Testis (tissue), 2 donors: ENCODE measurements at regions not wholly inside any gene's neighbourhood (a gene's known extent, or its start where the extent isn't known, plus 50 kb on each side); places are given as distances from the start of the nearest gene placed in this dataset.

ENCODE experiments used
- DNase-seq: peaks from one replicate; pipeline ENCODE4 v3.0.0-alpha.2; 2019
- H3K27ac ChIP-seq, 2 donors: fragments of 200-600 bp; sonication (generic); one replicate each; pipeline ENCODE4 v1.5.1; 2019
- H3K27me3 ChIP-seq: fragments of 200-600 bp; sonication (generic); one replicate; pipeline ENCODE4 v1.5.1; 2019
- H3K36me3 ChIP-seq: fragments of 200-600 bp; sonication (generic); one replicate; pipeline ENCODE4 v1.5.1; 2017; ENCODE audit warnings: low read depth; ENCODE audit errors: missing control alignments
- H3K4me1 ChIP-seq: fragments of 200-600 bp; sonication (generic); one replicate; pipeline ENCODE4 v1.5.1; 2019
- H3K4me3 ChIP-seq, 2 donors: fragments of 200-600 bp; sonication (generic); one replicate each; pipeline ENCODE4 v1.5.1; 2017 to 2019
- H3K9me3 ChIP-seq: fragments of 200-600 bp; sonication (generic); one replicate; pipeline ENCODE4 v1.5.1; 2017
- POLR2A ChIP-seq: fragments of 450-650 bp; IDR thresholded peaks from one replicate; pipeline ENCODE4 v1.6.1; 2017; ENCODE audit warnings: antibody characterized with exemption, mild to moderate bottlenecking, moderate library complexity
- WGBS, 2 donors: methylation state at CpG; one replicate each; pipeline ENCODE4 v1.1.5; 2018; 5-methylcytosine and 5-hydroxymethylcytosine counted together
- intact Hi-C: fragments of 100-400 bp; cut with DNase I; formaldehyde crosslinking; loops from one replicate; pipeline ENCODE4 v1.15.1; 2023; ENCODE audit warnings: low total_unique reads
- TF ChIP-seq, protein P1 (sequence below), 3 experiments: fragments of 450-650 bp in 2 of 3; fragments of 200-600 bp in 1 of 3; sonication (generic) in 1 of 3; IDR thresholded peaks; one replicate each; pipeline ENCODE4 v1.5.1; 2016 to 2019; ENCODE audit warnings: antibody characterized with exemption in 3 of 3, mild to moderate bottlenecking in 2 of 3, moderate library complexity in 1 of 3

DNA sequence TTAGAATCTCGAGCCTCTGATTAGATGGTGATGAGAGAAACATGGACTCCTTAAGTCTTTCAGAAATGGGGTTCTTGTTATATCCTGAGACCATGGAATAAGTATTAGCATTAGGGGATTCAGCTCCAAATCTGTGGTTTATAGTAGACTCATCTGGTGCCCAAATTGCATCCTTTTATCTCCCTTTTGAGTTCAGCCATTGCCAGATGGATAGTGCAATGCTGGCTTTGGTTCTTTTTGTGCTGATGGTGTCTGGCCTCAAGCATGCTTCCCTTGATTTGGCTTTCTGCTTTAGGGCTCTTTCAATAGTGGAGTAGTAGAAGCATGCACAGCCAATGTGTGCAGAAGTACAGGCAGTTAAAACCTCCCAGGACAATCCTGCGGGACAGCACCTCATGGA is 306.4 kb downstream of the TSN start:
- intact Hi-C loops, result no loop called here
- Histone ChIP-seq H3K27me3 (no peaks in the 10 kb centered on the region), H3K4me1 (no peaks in the 10 kb centered on the region), H3K27ac (no peak overlapping the region), H3K4me3 (no peak overlapping the region), H3K36me3 (no peaks in the 10 kb centered on the region), H3K9me3 (no peaks in the 10 kb centered on the region)
- WGBS, 2 donors, result 67 to 84% methylated on average over 2 of the region's 2 CpGs
- no peak for TF ChIP-seq POLR2A
- TF ChIP-seq, protein P1, sequence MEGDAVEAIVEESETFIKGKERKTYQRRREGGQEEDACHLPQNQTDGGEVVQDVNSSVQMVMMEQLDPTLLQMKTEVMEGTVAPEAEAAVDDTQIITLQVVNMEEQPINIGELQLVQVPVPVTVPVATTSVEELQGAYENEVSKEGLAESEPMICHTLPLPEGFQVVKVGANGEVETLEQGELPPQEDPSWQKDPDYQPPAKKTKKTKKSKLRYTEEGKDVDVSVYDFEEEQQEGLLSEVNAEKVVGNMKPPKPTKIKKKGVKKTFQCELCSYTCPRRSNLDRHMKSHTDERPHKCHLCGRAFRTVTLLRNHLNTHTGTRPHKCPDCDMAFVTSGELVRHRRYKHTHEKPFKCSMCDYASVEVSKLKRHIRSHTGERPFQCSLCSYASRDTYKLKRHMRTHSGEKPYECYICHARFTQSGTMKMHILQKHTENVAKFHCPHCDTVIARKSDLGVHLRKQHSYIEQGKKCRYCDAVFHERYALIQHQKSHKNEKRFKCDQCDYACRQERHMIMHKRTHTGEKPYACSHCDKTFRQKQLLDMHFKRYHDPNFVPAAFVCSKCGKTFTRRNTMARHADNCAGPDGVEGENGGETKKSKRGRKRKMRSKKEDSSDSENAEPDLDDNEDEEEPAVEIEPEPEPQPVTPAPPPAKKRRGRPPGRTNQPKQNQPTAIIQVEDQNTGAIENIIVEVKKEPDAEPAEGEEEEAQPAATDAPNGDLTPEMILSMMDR (IDR thresholded peaks at IDR 0.05), result no peak
- DNase-seq, result no peak

DNA sequence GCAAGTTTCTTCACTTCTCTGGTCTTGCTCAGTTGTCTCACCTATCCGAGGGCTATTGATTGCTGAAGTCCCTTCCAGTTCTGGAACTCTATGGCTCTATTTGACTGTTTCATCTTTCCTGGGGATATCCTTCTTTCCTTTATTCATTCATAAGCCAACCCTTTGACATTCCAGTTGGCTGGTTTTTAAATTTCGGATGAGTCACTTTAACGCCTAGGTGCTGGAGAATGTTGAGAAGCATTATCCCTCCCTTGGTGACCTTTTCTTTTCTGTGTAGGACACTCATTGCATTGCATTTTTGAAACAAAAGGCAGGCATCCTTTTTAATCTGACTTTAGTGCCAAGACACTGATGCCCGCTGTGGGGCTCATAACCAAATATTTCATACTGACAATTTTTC is 307.1 kb downstream of the TSN start:
- Histone ChIP-seq H3K4me3 (no peak overlapping the region), H3K4me1 (no peaks in the 10 kb centered on the region), H3K36me3 (no peaks in the 10 kb centered on the region), H3K27ac (no peak overlapping the region), H3K27me3 (no peaks in the 10 kb centered on the region), H3K9me3 (no peaks in the 10 kb centered on the region)
- TF ChIP-seq POLR2A, result no peak
- TF ChIP-seq, protein P1 (IDR thresholded peaks at IDR 0.05), result no peak
- no peak for DNase-seq
- 67 to 69% methylated on average over 4 of the region's 4 CpGs for WGBS, 2 donors
- intact Hi-C loops, result no loop called here

DNA sequence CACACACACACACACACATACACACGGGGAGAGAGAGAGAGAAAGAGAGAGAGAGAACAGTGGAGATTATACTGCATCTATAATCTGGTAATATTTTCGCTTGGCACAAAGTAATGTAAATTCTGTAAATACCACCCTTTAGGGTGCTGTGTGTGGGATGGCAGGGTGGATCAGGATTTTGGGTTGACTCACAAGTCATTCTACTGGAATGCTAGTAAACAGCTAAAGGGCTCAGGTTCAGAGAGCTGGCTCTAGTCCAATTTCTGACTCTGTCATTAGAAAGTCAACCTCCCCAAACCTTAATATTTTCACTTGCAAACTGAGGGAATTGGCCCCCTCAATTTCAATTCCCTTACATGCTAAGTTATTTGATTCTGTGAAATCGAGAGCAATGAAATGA is 308.3 kb downstream of the TSN start:
- no peak for DNase-seq

DNA sequence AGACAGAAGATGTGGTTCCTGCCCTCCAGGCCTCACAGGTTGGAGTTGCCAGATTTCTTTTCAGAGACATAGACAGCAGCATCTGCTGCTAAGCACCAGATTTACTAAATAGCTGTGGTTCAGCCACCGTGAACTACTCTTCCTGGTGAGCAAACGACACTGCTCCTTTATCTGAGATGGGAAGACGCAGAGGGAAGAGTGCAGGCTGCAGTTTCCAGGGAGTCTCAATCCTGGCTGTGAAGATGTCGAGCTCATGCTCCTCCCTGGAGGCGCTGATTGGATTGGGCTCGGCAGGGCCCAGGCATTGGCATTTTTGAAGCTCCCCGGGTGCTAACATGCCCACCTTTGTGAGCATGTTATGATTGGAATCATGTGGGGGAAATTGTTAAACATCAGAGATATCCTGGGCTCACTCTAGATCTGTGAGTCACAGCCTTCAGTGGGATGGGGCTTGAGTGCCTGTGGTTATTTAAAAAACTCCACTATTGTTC is 314.8 kb downstream of the TSN start:
- intact Hi-C loops, result no loop called here
- Histone ChIP-seq H3K4me1 (no peaks in the 10 kb centered on the region), H3K4me3 (no peak overlapping the region), H3K36me3 (no peaks in the 10 kb centered on the region), H3K27ac (no peak overlapping the region), H3K9me3 (no peaks in the 10 kb centered on the region), H3K27me3 (no peaks in the 10 kb centered on the region)
- TF ChIP-seq POLR2A, result no peak
- TF ChIP-seq, protein P1 (IDR thresholded peaks at IDR 0.05), result no peak
- WGBS, 2 donors, result 81 to 84% methylated on average over 7 of the region's 7 CpGs
- DNase-seq, result no peak

More for the DNA sequence above, 308.3 kb downstream of the TSN start:
- Histone ChIP-seq H3K9me3 (no peaks in the 10 kb centered on the region), H3K4me3 (no peak overlapping the region), H3K4me1 (no peaks in the 10 kb centered on the region), H3K36me3 (no peaks in the 10 kb centered on the region), H3K27me3 (no peaks in the 10 kb centered on the region), H3K27ac (no peak overlapping the region)
- TF ChIP-seq POLR2A, result no peak
- TF ChIP-seq, protein P1 (IDR thresholded peaks at IDR 0.05), result no peak
- intact Hi-C loops, result no loop called here
- WGBS, 2 donors, result 87 to 95% methylated on average over 3 of the region's 3 CpGs

DNA sequence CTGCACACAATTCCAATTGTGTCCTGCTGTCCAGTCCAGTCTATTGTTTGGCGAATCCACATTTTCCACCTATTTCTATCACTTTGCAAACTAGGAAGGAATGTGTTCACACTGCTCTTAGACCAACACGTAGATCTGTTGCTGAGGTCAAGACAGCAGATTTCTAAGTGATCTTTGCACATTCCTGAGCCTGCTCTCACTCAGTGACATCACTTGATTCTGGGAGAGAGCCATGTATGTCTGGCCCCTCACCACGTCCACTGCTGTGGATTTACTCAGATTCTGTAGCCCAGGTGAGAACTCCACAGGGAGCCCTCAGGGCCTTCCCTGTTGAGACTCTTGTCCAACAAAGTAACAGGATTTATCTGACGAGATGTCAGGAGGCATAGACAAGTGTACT is 317.2 kb downstream of the TSN start:
- no peak for DNase-seq
- H3K4me3 ChIP-seq, result no peak overlapping the region
- no peaks in the 10 kb centered on the region for H3K4me1 ChIP-seq
- WGBS, 2 donors, result 74 to 78% methylated on average over 4 of the region's 4 CpGs
- intact Hi-C loops, result no loop called here
- H3K36me3 ChIP-seq, result no peaks in the 10 kb centered on the region
- no peaks in the 10 kb centered on the region for H3K27me3 ChIP-seq
- H3K27ac ChIP-seq, result no peak overlapping the region
- TF ChIP-seq POLR2A, result no peak
- TF ChIP-seq, protein P1 (IDR thresholded peaks at IDR 0.05), result no peak
- H3K9me3 ChIP-seq, result no peaks in the 10 kb centered on the region
